Femur (tissue), 1 donor: ENCODE measurements at regions not wholly inside any gene's neighbourhood (a gene's known extent, or its start where the extent isn't known, plus 50 kb on each side); places are given as distances from the start of the nearest gene placed in this dataset.

ENCODE experiments used
- DNase-seq: peaks from one replicate; pipeline ENCODE4 v3.0.0-alpha.2; 2017

DNA sequence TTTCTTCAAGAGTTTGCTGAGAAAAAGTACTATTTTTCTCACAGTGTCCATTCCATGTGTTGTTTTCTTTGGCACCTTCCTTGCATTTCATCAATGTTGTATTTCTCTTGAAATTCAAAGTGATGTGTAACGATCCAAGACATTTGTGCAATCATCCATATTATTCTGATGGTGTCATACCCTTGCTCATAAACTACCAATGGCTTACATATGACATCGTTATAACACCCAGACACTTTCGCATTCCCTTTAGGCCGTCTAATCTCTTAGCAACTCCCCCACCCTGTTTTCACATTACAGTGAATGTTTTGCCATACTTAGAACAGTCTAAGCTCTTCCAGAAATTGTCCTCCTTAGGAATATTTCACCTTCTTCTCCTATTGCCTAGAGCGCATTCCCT, 1779.0 kb downstream of the PCDH7 start:
- DNase-seq = no peak

DNA sequence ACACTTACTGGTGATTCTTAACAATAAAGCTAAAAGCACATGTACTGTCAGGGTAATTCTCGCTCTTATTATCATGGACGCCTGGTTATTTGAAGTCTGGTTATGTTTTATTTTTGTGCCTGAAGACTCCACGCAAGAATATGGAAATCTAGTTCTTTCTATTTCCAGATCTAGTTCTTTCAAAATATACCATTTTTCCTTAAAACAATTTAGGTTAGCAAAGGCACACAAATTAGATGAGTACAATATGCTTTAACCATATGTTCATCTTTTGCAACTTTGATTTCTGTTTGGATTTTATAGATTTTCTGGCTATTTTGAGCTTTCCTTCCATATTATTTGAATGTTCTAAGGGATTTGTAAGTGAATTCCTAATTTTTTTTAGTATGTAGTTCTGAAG, 1783.1 kb downstream of the PCDH7 start:
- no peak for DNase-seq

GRCh38 chr4:32506067-32506466, 1785.9 kb downstream of the PCDH7 start:
- DNase-seq = no peak

DNA sequence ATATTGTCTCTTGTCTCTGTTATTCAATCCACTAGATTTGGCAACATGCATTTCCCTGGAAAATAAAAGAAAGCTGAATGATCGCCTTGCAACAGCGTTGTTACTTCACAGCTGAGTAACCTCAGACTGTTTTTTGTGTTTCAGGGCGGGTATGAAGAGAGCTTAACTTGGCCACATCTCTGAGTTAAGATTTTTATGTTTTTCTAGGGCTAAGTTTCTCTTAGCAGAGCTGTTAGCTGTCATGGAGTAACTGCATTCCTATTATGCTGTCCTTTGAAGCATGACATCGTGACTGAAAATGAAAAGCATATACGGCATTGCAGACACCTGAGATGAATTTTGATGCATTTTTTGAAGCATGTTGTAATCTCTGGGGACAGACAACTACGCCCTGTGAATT, 1798.9 kb downstream of the PCDH7 start:
- no peak for DNase-seq

- no peak for DNase-seq
These were observed 1805.3 kb downstream of the PCDH7 start for GRCh38 chr4:32525420-32525819.

- DNase-seq = no peak
These were observed 1824.7 kb downstream of the PCDH7 start for GRCh38 chr4:32544846-32545245.

GRCh38 chr4:32551943-32552342, 1831.8 kb downstream of the PCDH7 start:
- no peak for DNase-seq

- peak; percentile 67 for DNase-seq
These were observed 1840.1 kb downstream of the PCDH7 start for GRCh38 chr4:32560306-32560705.

DNA sequence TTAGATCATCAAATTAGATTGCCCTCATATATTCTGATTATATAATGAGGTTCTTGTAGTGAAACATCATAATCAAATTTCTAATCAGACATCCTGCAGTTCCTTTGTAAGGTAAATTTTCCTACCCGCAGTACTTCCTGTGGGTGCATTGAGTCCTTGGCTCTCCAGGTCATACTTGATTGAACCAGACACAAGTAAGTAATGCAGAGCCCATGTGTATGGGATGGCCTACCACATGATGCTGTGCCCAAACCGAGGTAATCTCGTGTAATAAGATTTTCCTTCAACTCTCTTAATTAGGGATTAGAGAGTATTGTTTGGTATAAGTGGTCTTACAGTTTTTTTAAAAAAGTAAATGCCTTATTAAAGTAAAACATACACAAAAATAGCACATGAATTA, 1841.8 kb downstream of the PCDH7 start:
- no peak for DNase-seq

- DNase-seq = no peak
These were observed 1844.5 kb downstream of the PCDH7 start for GRCh38 chr4:32564626-32565025.

- no peak for DNase-seq
These were observed 1849.7 kb downstream of the PCDH7 start for GRCh38 chr4:32569861-32570260.

DNA sequence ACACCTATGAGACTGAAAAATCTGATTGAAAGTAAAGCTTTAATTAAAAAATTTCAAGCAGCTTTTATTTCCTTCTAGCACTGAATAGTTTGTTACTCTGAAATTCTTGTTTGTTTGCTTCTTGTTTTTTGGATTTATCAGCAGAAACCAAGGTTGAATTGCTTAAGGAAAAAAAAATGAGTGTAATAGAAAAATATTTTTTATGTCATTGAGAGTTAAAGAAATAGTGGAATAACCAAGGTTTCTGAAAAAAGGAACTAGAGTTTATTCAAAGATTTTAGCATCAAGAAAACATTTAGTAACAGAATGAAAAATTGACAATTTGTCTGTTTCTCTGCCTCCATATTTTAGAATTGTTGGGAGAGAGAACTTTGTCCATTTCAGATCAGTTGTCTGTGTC, 1852.2 kb downstream of the PCDH7 start:
- no peak for DNase-seq

- DNase-seq = no peak
These were observed 1854.6 kb downstream of the PCDH7 start for GRCh38 chr4:32574803-32575202.

DNA sequence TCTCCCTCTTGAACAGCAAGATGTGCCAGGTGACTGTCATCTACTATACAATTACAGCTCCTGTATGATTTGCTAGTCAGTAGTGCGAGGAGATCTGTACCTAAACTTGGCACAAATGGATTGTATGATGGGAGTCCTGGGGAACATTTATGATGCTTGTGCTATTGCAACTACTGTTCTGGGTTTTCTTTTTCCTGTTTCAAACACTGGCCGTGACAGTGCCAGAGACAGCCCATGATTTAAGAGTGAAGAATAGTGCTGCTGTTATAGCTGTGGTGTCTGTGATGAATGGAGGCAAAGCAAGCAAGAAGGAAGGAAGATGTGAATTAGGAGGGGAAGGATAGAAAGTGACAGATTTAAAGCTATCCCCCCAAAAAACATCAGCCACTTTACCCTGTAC, 1868.9 kb downstream of the PCDH7 start:
- no peak for DNase-seq

- DNase-seq = no peak
These were observed 1869.7 kb downstream of the PCDH7 start for GRCh38 chr4:32589853-32590252.

- no peak for DNase-seq
These were observed 1877.2 kb downstream of the PCDH7 start for GRCh38 chr4:32597354-32597753.

DNA sequence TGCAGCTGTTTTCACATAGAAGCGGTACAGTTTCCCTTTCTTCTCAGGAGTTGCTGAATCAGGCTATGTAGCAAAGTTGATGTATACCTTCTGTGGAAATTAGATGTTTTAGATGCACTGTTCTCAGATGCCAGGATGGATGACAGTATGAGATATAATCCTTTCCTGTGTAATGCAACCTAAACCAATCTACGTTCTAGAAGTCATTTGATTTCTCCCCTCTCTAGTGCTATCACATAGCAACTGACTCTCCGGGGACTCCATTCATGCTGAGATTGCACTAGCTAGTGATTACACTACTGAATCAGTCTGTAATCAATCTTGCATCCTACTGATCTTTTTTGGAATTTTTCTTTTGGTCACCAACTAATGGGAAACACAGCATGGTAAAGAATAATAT, 1881.7 kb downstream of the PCDH7 start:
- no peak for DNase-seq

- no peak for DNase-seq
These were observed 1887.8 kb downstream of the PCDH7 start for GRCh38 chr4:32607978-32608377.

DNA sequence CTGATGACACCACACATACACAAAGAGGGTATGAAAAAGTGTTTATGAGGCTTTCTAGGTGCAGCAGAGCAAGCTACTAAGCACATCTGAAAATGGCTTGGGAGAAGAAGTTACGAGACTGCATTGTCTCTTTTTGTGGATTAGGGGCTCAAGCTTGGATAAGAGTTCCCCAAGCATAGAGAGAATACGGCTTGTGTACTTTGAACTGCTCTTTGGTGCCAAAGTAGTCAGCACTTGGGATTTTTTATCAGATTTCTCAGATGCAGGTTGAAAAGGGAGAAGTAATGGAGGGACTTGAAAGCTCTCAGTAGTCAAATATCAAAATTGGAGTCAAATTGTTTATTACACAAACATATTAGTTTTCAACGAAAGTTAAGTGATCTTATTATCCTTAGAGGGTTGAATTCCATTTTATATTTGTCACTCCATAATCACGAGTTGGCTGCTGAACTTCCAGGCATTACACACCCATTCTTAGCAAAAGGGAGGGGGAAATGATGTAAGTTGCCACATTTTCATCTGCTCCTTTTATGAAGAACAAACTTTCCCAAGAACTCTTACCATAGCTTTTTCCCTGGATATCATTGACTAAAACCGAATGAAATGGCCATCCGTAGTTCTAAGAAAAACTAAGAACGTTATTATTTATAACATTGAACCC, 1904.9 kb downstream of the PCDH7 start:
- no peak for DNase-seq

- DNase-seq = no peak
These were observed 1905.6 kb downstream of the PCDH7 start for GRCh38 chr4:32625687-32626337.

- DNase-seq = no peak
These were observed 1911.7 kb downstream of the PCDH7 start for GRCh38 chr4:32631831-32632230.

DNA sequence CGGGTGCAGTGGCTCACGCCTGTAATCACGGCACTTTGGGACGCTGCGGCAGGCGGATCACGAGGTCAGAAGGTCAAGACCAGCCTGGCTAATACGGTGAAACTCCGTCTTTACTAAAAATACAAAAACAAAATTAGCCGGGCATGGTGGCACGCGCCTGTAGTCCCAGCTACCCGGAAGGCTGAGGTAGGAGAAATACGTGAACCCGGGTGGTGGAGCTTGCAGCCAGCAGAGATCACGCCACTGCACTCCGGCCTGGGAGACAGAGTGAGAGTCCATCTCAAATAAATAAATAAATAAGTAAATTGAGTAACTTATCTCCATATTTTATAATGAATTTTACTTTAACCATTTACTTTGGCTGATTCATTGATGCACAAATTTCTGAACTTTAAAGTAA, 1913.3 kb downstream of the PCDH7 start:
- DNase-seq = no peak

GRCh38 chr4:32645653-32646052, 1925.5 kb downstream of the PCDH7 start:
- DNase-seq = no peak

GRCh38 chr4:32658019-32658418, 1937.8 kb downstream of the PCDH7 start:
- DNase-seq = no peak

- no peak for DNase-seq
These were observed 1941.1 kb downstream of the PCDH7 start for GRCh38 chr4:32661229-32661628.
